Breast epithelium (tissue), 4 donors: ENCODE measurements at regions not wholly inside any gene's neighbourhood (a gene's known extent, or its start where the extent isn't known, plus 50 kb on each side); places are given as distances from the start of the nearest gene placed in this dataset.
A peak's percentile ranks its signal among the peaks of the same experiment; 100 is the strongest.

Source experiments
- DNase-seq, 2 donors: peaks; one replicate each; pipeline ENCODE4 v3.0.0-alpha.2; 2019; ENCODE audit warnings: low spot score in 2 of 2
- H3K27ac ChIP-seq, 2 donors: fragments of 200-600 bp; sonication (generic) in 1 of 2; one replicate each; pipeline ENCODE4 v1.5.1; 2016 to 2019; ENCODE audit warnings: mild to moderate bottlenecking in 1 of 2
- H3K27me3 ChIP-seq, 2 donors: fragments of 200-600 bp; sonication (generic) in 1 of 2; one replicate each; pipeline versions ENCODE4 v1.5.1 to v1.6.0; 2017 to 2019; ENCODE audit warnings: control low read depth in 1 of 2, mild to moderate bottlenecking in 1 of 2
- H3K36me3 ChIP-seq: fragments of 200-600 bp; one replicate; pipeline ENCODE4 v1.5.1; 2019
- H3K4me1 ChIP-seq, 2 donors: fragments of 200-600 bp; sonication (generic); one replicate each; pipeline ENCODE4 v1.5.1; 2016 to 2019; ENCODE audit warnings: control low read depth in 1 of 2
- H3K4me3 ChIP-seq, 3 donors: fragments of 200-600 bp; sonication (generic); 1 replicate in 2 of 3; 2 replicates in 1 of 3; pipeline ENCODE4 v1.5.1; 2016 to 2019; ENCODE audit warnings: mild to moderate bottlenecking in 3 of 3, moderate library complexity in 2 of 3
- H3K9me3 ChIP-seq, 2 donors: fragments of 200-600 bp; sonication (generic) in 1 of 2; one replicate each; pipeline ENCODE4 v1.5.1; 2016 to 2019; ENCODE audit warnings: control low read depth in 1 of 2
- POLR2A ChIP-seq: fragments of 450-650 bp; IDR thresholded peaks from one replicate; pipeline ENCODE4 v1.6.1; 2016; ENCODE audit warnings: antibody characterized with exemption, mild to moderate bottlenecking, moderate library complexity
- POLR2AphosphoS5 ChIP-seq, 3 donors: sonication (generic); formaldehyde crosslinking; IDR thresholded peaks; one replicate each; pipeline ENCODE4 v1.6.1; 2017; ENCODE audit warnings: antibody characterized with exemption in 3 of 3
- intact Hi-C: fragments of 100-400 bp; cut with DNase I; formaldehyde crosslinking; loops from one replicate; pipeline ENCODE4 v1.15.1; 2023; ENCODE audit warnings: low total_unique reads
- TF ChIP-seq, protein P1 (sequence below), 3 donors: fragments of 450-650 bp; IDR thresholded peaks; one replicate each; pipeline ENCODE4 v1.5.1; 2016 to 2017; ENCODE audit warnings: antibody characterized with exemption in 3 of 3, mild to moderate bottlenecking in 3 of 3, moderate library complexity in 3 of 3

- no peaks in the 10 kb centered on the region for H3K9me3 ChIP-seq
- no peak overlapping the region for H3K4me3 ChIP-seq
- peaks cover 17 to 19% of the 10 kb centered on the region in 2 donors for H3K4me1 ChIP-seq
- no peaks in the 10 kb centered on the region for H3K36me3 ChIP-seq
- H3K27ac ChIP-seq: peak overlapping the region; percentile 91 to 92
- TF ChIP-seq POLR2AphosphoS5 (IDR thresholded peaks at IDR 0.05): no peak
- no peak for TF ChIP-seq POLR2A
- TF ChIP-seq, protein P1, sequence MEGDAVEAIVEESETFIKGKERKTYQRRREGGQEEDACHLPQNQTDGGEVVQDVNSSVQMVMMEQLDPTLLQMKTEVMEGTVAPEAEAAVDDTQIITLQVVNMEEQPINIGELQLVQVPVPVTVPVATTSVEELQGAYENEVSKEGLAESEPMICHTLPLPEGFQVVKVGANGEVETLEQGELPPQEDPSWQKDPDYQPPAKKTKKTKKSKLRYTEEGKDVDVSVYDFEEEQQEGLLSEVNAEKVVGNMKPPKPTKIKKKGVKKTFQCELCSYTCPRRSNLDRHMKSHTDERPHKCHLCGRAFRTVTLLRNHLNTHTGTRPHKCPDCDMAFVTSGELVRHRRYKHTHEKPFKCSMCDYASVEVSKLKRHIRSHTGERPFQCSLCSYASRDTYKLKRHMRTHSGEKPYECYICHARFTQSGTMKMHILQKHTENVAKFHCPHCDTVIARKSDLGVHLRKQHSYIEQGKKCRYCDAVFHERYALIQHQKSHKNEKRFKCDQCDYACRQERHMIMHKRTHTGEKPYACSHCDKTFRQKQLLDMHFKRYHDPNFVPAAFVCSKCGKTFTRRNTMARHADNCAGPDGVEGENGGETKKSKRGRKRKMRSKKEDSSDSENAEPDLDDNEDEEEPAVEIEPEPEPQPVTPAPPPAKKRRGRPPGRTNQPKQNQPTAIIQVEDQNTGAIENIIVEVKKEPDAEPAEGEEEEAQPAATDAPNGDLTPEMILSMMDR (IDR thresholded peaks at IDR 0.05): no peak
- no peak for DNase-seq
- intact Hi-C loops: no loop called here
- no peaks in the 10 kb centered on the region for H3K27me3 ChIP-seq
Measured at GRCh38 chr2:42962508-42962953, 170.1 kb upstream of the HAAO start.

- Histone ChIP-seq H3K9me3 (no peaks in the 10 kb centered on the region), H3K4me1 (peaks cover 17 to 19% of the 10 kb centered on the region in 2 donors), H3K36me3 (no peaks in the 10 kb centered on the region), H3K4me3 (no peak overlapping the region), H3K27ac (peak overlapping the region; percentile 91 to 92), H3K27me3 (no peaks in the 10 kb centered on the region)
- TF ChIP-seq POLR2A: no peak
- no peak for TF ChIP-seq POLR2AphosphoS5 (IDR thresholded peaks at IDR 0.05)
- TF ChIP-seq, protein P1 (IDR thresholded peaks at IDR 0.05): no peak
- intact Hi-C loops: no loop called here
- no peak for DNase-seq
Measured at GRCh38 chr2:42961961-42962360, 169.6 kb upstream of the HAAO start.

DNA sequence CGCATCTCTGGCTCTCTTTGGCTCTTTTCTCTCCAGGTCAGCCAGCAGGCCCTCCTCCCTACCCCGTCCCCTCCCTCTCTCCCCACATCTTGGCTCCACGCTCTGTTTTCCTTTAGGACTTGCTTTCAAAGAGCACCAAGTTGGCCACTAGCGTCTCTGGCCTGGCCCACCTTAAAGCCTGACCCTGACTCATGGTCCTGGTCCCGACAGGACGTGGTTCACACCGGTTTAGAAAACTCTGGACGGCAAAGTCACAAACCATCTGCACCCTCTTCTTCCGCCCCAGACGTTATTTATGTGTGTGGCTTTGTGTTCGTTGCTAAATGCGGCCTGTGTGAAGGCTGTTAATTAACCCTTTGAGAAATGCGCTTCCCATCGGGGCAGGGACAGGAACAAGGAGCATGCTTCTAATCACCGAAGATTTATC is 169.0 kb upstream of the HAAO start:
- TF ChIP-seq POLR2A (no peak), POLR2AphosphoS5 (IDR thresholded peaks at IDR 0.05) (peak; percentile 29 to 75 (median 69))
- TF ChIP-seq, protein P1 (IDR thresholded peaks at IDR 0.05): no peak
- peak in 1 of 2 donors; percentile 52 for DNase-seq
- Histone ChIP-seq H3K27me3 (no peaks in the 10 kb centered on the region), H3K4me3 (peak overlapping the region in 1 of 3 donors; percentile 8), H3K36me3 (no peaks in the 10 kb centered on the region), H3K27ac (peak overlapping the region; percentile 91 to 92), H3K9me3 (no peaks in the 10 kb centered on the region), H3K4me1 (peaks cover 17 to 19% of the 10 kb centered on the region in 2 donors)
- intact Hi-C loops: no loop called here

- Histone ChIP-seq H3K4me3 (peak overlapping the region in 1 of 3 donors; percentile 10), H3K27me3 (no peaks in the 10 kb centered on the region), H3K36me3 (no peaks in the 10 kb centered on the region), H3K9me3 (no peaks in the 10 kb centered on the region), H3K27ac (peak overlapping the region; percentile 91 to 92), H3K4me1 (peaks cover 17 to 19% of the 10 kb centered on the region in 2 donors)
- DNase-seq: no peak
- intact Hi-C loops: no loop called here
- TF ChIP-seq POLR2AphosphoS5 (IDR thresholded peaks at IDR 0.05) (no peak), POLR2A (no peak)
- TF ChIP-seq, protein P1 (IDR thresholded peaks at IDR 0.05): no peak
Measured at GRCh38 chr2:42960842-42961180, 168.4 kb upstream of the HAAO start.

- H3K27me3 ChIP-seq: no peaks in the 10 kb centered on the region
- no peak for DNase-seq
- intact Hi-C loops: no loop called here
- peaks cover 17 to 19% of the 10 kb centered on the region in 2 donors for H3K4me1 ChIP-seq
- H3K27ac ChIP-seq: peak overlapping the region; percentile 91 to 92
- H3K36me3 ChIP-seq: no peaks in the 10 kb centered on the region
- peak overlapping the region in 1 of 3 donors; percentile 10 for H3K4me3 ChIP-seq
- H3K9me3 ChIP-seq: no peaks in the 10 kb centered on the region
- TF ChIP-seq, protein P1 (IDR thresholded peaks at IDR 0.05): no peak
- TF ChIP-seq POLR2A: no peak
- no peak for TF ChIP-seq POLR2AphosphoS5 (IDR thresholded peaks at IDR 0.05)
Measured at GRCh38 chr2:42960002-42960841, 167.8 kb upstream of the HAAO start.
